Cardiac fibroblast (primary cell): ENCODE measurements at regions not wholly inside any gene's neighbourhood (a gene's known extent, or its start where the extent isn't known, plus 50 kb on each side); places are given as distances from the start of the nearest gene placed in this dataset.

ENCODE experiments used
- DNase-seq, 2 donors: peaks; one replicate each; pipeline versions ENCODE4 v3.0.0 to v3.0.0-alpha.2; 2010; ENCODE audit warnings: low read depth in 2 of 2
- H3K4me3 ChIP-seq, 2 donors: replicated peaks in 1 of 2; 1 replicate in 1 of 2; 2 replicates in 1 of 2; pipeline ENCODE4 v1.5.1; 2011; ENCODE audit warnings: low read depth in 2 of 2, low read length in 2 of 2, mild to moderate bottlenecking in 2 of 2, moderate library complexity in 1 of 2
- CTCF ChIP-seq: IDR thresholded peaks from one replicate; pipeline ENCODE4 v1.5.1; 2011; ENCODE audit warnings: low read depth, mild to moderate bottlenecking, low read length, inconsistent platforms

GRCh38 chr17:71989117-71989516 lies 131.7 kb upstream of the SOX9 start:
- TF ChIP-seq CTCF, result no peak
- no peak overlapping the region for H3K4me3 ChIP-seq
- no peak for DNase-seq

- no peak for TF ChIP-seq CTCF
- H3K4me3 ChIP-seq, result no peak overlapping the region
Observed at GRCh38 chr17:71993363-71993762, 127.5 kb upstream of the SOX9 start.

GRCh38 chr17:71995590-71995989 lies 125.2 kb upstream of the SOX9 start:
- no peak for TF ChIP-seq CTCF
- no peak overlapping the region for H3K4me3 ChIP-seq
- peak in 1 of 2 donors; percentile 13 for DNase-seq

More at GRCh38 chr17:71993363-71993762, 127.5 kb upstream of the SOX9 start:
- DNase-seq, result no peak

GRCh38 chr17:72004011-72004427 lies 116.8 kb upstream of the SOX9 start:
- no peak for TF ChIP-seq CTCF
- DNase-seq, result peak; percentile 7 to 31
- no peak overlapping the region for H3K4me3 ChIP-seq

- H3K4me3 ChIP-seq, result no peak overlapping the region
- no peak for TF ChIP-seq CTCF
- peak in 1 of 2 donors; percentile 2 for DNase-seq
Observed at GRCh38 chr17:72004611-72005331, 116.0 kb upstream of the SOX9 start.

GRCh38 chr17:72005332-72006163 lies 115.3 kb upstream of the SOX9 start:
- DNase-seq, result no peak
- TF ChIP-seq CTCF, result no peak

More at GRCh38 chr17:72005332-72006163, 115.3 kb upstream of the SOX9 start:
- H3K4me3 ChIP-seq, result no peak overlapping the region
